ENCODE measurements at regions not wholly inside any gene's neighbourhood (a gene's known extent, or its start where the extent isn't known, plus 50 kb on each side); places are given as distances from the start of the nearest gene placed in this dataset.

DNA sequence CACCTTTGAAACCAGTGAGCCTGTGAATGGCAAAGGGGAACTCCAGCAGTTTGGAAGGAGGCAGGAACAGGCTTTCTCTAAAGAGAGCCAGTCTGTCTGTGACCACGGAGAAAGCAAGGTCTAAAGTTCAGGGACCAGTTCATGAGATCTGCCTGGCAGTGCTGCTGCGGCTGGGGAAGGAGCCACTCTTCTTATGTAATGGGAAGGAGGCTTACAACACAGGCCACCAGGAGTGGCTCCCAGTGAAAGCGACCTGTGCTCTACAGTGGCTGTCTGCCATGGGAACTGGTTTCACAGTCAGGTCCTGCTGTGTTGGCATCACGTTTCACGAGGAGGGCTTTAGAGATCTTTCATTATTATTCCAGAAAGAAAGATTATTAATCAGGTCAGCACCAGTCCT, 291.9 kb upstream of the PRDM1 start (continued):
- TF ChIP-seq HOMEZ (CRISPR knock-in tag; IDR thresholded peaks at IDR 0.05; ENCODE audit: low read depth) (no peak), HNRNPLL (IDR thresholded peaks at IDR 0.05; ENCODE audit: low read depth, low read length, poor library complexity, severe bottlenecking) (no peak), THAP11 (CRISPR knock-in tag; IDR thresholded peaks at IDR 0.05) (peak; percentile 17; the same call in 1 of the 2 replicates), FOXA3 (CRISPR knock-in tag; IDR thresholded peaks at IDR 0.05) (0 out of 2 replicates have a peak, but pooled peaks have one; percentile 8), SKI (IDR thresholded peaks at IDR 0.05; ENCODE audit: partially characterized antibody) (peak; percentile 21)

DNA sequence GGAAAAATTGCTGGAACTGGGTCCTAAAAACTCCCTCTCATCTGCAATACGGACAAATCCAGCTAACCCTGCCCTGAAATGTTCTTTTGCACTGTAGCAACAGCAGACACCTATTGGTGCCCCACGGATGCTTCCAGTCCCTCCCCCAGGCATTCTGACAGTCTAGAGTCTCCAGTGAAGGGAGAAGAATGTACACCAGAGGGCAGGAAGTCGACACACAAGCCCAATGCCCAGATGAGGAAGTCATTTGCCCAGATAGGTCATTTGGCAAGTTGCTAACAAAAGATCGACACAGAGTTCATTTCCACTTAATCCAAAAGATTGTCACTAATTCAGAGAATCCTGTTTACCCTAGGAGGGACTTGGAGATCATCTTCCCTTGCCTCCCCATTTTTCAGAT, 293.0 kb upstream of the PRDM1 start:
- DNase-seq (ENCODE audit: low spot score) (no peak), ATAC-seq (no peak), FAIRE-seq (no peak)
- POLR2A ChIA-PET = no interaction called here
- no peak for TF ChIP-seq ONECUT2 (CRISPR knock-in tag; IDR thresholded peaks at IDR 0.05)
- 0 out of 2 replicates have a peak, but pooled peaks have one; percentile 32 for TF ChIP-seq ZNF629 (CRISPR knock-in tag; conservative IDR thresholded peaks at IDR 0.05)
- TF ChIP-seq ZNF263 (CRISPR knock-in tag; IDR thresholded peaks at IDR 0.05) = no peak
- no peaks in the 10 kb centered on the region for H3K36me3 ChIP-seq (replicated peaks in 1 of 2; ENCODE audit: control insufficient read depth in 1 of 2, insufficient read depth in 2 of 2, low read length in 2 of 2)
- peaks cover 18% of the 10 kb centered on the region; the same call in 1 of the 2 replicates for H3K4me1 ChIP-seq (ENCODE audit: insufficient read depth, low read length)
- H2AFZ ChIP-seq (ENCODE audit: low read length) = no peak overlapping the region
- no peak overlapping the region for H3K4me3 ChIP-seq (replicated peaks in 1 of 3; ENCODE audit: insufficient read depth in 1 of 3, low read depth in 2 of 3, low read length in 3 of 3)
- intact Hi-C loops (cut with micrococcal nuclease; ENCODE audit: unreplicated experiment) = no loop called here
- no peaks in the 10 kb centered on the region for H4K20me1 ChIP-seq (ENCODE audit: insufficient read depth, low read length)
- in situ Hi-C loops (cut with HindIII; ENCODE audit: extremely low pct_ligation_motif_present, low pct_unique_long_range_greater_than_20kb) = no loop called here
- no peaks in the 10 kb centered on the region for H3K9me3 ChIP-seq (ENCODE audit: low read length)
- no TSS peak for BruUV-seq (replicated peaks)
- H3K27me3 ChIP-seq (ENCODE audit: control insufficient read depth in 1 of 2, insufficient read depth in 2 of 2, low read length in 2 of 2) = no peaks in the 10 kb centered on the region
- H3K9ac ChIP-seq (ENCODE audit: insufficient read depth, low read depth, low read length) = no peak overlapping the region
- 9% methylated on average over 4 of the region's 4 CpGs for WGBS (ENCODE audit: low lambda C conversion rate)
- H3K4me2 ChIP-seq (ENCODE audit: low read depth, low read length) = no peak overlapping the region
- CTCF ChIA-PET (ENCODE audit: low intra/inter-chr PET ratio, low total read pairs) = no interaction called here
- H3K79me2 ChIP-seq (ENCODE audit: insufficient read depth, low read length) = no peaks in the 10 kb centered on the region
- H3K27ac ChIP-seq (ENCODE audit: extremely low read length, insufficient read depth, low read length) = no peak overlapping the region
